NCI-H2171 (cell line): ENCODE measurements at regions not wholly inside any gene's neighbourhood (a gene's known extent, or its start where the extent isn't known, plus 50 kb on each side); places are given as distances from the start of the nearest gene placed in this dataset.

Source experiments
- DNase-seq: peaks from one replicate; lab custom pipeline; 2025; lab: John Stamatoyannopoulos, UW

- DNase-seq, result no peak
Measured at GRCh38 chr2:81942136-81942680, 1637.7 kb upstream of the LRRTM1 start.

DNA sequence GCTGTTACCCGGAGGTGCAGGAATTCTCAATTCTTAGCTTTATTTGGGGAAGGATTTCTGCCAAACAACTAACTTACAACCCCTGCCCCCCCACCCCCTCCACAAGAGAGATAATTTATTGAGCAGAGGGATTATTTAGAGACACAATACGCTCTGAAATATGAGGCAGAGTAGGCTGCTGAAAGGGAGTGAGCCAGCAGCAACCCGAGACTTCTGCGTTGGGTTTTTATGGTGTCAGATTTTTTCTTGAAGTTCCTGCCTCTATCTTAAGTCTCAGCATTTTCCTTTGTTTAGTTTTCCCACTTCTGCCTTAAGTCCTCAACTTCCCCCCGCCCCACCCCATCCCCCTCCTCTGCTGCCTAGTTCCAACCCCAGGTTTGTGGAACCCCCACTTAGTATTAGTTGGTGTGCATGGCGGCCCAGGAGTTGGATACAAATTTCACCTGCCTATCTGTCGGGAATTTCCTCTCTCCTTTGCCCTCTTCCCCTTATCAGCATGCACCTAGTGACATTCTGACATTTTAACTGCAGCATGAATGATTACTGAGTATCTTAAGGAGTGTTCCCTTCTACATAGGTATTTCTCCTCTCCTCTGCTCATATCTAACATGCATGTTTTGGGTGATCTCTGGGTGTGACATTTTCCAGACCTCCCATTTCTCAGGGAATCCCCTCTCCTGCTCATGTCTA lies 1635.9 kb upstream of the LRRTM1 start:
- DNase-seq, result no peak

DNA sequence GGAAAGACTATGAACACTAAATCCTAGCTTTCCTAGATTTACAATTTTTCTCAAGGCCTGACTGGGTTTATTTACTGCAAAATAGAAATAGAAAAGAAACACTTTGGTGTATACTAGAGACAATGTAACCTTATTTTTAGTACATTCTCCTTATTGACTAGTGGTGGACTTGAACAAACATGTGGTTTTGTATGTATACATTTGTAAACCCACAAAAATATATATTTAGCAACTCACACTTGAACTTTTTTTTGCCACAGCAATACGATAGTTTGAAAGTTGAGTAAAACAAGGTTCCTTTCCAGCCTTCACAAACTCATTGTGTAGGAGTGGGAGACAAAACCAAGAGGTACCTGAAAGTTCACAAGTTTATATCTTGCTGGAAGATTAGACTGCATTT lies 1633.4 kb upstream of the LRRTM1 start:
- no peak for DNase-seq

DNA sequence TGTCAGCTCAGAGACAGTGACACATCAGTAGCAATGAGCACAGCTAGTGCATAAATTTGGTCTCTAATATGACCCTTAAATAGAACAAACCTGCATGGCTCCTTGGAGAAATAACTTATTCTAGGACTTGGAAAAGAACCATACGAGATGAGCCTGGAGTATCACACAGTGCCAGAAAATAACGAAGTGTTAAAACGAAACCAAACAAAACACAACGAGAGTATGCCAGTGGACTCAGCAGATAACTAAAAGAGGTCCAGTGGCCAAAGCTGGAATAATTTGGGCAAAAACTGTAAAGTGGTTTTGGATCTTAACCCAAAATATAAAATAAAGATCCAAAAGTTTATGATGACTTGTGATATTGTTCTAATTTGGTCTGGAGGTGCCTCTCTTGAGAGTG lies 1599.0 kb upstream of the LRRTM1 start:
- no peak for DNase-seq

DNA sequence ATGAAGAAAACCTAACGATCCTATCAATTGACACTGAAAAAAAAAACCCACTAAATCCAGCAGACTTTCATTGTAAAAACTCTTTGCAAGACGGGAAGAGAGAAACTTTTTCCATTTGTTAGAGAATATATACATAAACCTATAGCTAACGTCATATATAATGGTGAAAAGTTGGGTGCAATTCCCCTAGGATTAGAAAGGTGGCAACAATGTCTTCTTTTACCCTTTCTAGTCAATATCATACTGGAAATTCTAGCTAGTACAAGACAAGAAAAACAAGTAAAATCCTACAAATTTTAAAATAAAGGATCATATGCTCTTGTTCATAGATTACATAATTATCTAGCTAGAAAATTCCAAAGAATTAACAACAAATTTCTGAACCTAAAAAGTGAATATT lies 1596.5 kb upstream of the LRRTM1 start:
- no peak for DNase-seq

DNA sequence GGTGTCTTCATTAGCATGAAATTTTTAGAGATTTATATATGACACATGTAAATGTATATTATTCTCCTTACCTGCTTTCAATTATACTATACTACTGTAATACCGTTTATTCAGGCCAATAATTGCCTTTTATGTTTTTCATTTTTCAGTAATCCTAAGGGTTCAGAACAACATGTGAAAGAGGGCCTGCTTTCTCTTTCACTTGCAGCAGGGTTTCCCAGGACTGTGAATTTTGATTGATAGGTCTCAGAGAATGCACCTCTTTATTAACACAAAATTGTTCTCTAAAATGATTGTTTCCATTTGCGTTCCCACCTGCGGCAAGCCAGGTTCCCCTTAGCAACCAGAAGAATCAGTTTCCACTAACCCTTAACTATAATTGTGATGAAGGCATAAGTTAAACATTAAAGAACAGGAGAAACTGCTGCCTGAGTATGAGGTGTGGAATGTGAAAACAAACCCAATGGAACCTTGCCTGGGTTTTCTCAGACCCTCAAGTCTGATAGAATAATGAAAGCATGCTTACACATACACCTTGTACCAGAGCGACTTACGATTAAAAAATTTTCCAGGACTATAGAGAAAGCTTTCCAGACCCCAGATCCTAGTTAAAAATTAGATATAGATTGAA lies 1591.2 kb upstream of the LRRTM1 start:
- DNase-seq, result no peak

DNA sequence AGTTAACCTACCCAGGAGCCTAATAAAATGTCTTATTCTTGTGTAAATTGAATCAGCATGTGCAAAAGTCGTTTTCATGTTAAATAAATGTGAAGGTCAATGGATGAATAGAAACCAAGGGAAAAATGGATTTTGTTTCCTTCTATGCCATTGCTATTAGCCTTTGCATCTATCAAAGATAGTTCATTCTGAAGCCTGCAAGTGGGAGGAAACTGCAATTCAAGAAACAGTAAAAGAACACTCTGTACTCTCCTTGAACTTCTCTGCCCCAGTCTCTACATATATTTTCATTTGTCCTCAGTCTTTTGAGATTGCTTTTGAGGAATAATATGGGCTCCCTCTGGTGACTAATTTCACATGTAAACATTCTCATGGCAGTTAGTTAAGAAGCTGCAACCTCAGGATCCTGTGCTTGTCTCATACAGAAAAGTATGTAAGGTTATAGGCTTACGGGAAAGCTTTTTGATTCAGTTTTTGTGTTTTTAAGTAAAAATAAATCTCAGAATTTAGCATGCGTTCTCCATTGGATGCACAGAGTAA lies 1590.0 kb upstream of the LRRTM1 start:
- no peak for DNase-seq

- no peak for DNase-seq
Measured at GRCh38 chr2:81876624-81877023, 1572.1 kb upstream of the LRRTM1 start.

DNA sequence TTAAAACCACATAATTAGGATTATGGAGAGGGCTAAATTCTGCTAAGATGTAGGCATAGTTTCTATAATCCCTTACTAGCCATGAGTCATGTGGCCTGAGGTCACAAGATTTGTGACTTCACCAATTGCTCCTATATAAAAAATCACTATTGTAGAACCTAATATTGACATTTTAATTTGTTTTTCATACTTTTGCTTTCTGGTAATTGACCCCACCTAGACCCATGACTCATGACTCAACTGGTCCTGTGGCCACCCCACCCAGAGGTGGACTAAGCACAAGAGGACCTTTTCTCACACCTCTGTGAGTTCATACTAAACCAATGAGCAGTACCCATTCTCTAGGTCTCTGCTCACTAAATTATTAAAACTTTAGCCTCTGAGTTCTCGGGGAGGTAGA lies 1567.5 kb upstream of the LRRTM1 start:
- no peak for DNase-seq

GRCh38 chr2:81870119-81870518 lies 1565.6 kb upstream of the LRRTM1 start:
- DNase-seq, result no peak

- no peak for DNase-seq
Measured at GRCh38 chr2:81858998-81859397, 1554.4 kb upstream of the LRRTM1 start.

DNA sequence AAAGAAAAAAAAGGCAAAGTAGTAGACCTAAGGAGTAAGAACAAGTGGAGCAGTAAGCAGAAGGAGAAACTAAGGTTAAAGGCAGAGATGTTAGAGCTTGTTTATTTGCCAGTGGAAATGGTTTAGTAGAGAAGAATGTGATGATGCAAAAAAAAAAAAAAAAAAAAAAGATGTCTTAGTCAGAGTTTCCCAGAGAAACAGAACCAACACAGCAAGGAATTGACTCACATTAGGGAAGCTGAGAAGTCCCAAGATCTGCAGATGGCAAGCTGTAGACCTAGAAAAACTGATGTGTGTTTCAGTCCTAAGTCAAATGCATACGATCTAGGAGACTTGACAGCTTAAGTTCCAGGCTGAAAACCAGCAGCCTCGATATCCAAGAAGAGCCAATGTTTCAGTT lies 1548.8 kb upstream of the LRRTM1 start:
- DNase-seq, result no peak

GRCh38 chr2:81852651-81853050 lies 1548.1 kb upstream of the LRRTM1 start:
- no peak for DNase-seq

GRCh38 chr2:81839780-81840179 lies 1535.2 kb upstream of the LRRTM1 start:
- no peak for DNase-seq

DNA sequence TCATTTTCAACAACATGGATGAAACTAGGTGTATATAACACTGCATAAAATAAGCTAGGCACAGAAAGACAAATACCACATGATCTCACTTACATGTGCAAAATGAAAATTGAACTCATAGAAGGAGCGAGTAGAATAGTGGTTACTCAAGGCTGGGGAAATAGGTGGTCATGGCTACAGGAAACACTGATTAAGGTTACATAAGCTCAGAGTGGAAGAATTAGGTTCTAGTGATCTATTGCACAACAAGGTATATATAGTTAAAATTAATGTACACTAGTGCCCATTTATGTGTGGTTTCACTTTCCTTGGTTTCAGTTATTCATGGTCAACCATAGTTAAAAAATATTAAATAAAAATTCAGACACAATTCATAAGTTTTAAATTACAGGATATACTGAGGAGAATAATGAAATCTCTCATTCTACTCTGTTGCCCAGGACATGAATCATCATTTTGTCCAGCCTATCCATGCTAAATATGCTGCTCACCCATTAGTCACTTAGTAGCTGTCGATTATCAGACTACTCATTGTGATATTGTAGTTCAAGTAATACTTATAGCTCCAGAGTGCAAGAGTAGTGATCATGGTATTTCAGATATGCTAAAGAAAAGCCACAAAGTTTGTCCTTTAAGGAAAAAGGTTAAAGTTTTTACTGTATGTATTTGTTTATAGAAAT lies 1530.9 kb upstream of the LRRTM1 start:
- no peak for DNase-seq

GRCh38 chr2:81786811-81787210 lies 1482.3 kb upstream of the LRRTM1 start:
- DNase-seq, result no peak

GRCh38 chr2:81767187-81767912 lies 1462.8 kb upstream of the LRRTM1 start:
- no peak for DNase-seq

GRCh38 chr2:81747481-81748070 lies 1443.0 kb upstream of the LRRTM1 start:
- DNase-seq, result no peak

DNA sequence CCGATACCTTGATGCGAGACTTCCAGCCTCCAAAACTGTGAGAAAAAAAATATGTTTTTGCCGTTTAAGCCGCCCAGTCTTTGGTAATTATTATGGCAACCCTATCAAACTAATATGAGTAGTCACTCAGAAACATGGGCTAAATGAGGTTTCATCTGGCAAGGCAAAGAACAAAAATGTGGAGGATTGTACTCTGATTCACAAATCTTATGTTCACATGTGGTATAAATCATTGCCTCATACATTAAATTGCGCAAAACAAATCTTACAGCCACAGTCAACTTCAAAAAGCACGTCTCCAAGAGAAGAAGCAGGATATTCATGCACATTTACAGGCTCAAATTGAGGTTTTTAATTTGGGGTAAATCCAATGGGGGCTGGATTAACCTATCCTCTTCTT lies 1435.4 kb upstream of the LRRTM1 start:
- no peak for DNase-seq

DNA sequence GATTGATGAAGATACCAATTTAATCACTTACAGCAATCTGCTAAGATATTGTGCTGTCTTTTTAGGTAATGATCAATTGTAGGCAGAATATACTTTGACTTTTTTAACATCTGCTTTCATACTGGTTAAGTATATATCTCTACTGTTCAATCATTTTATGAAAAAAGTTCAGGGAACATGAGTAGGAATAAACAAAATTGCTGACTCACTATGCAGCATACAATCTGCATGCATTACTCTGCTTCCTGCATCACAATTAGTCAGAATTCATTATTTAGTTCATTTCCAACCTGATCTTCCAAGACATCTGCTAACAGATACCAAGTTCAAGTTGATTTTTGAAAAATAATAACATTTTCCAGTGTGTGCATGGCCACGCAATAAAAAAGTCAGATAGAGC lies 1430.4 kb upstream of the LRRTM1 start:
- DNase-seq, result no peak

DNA sequence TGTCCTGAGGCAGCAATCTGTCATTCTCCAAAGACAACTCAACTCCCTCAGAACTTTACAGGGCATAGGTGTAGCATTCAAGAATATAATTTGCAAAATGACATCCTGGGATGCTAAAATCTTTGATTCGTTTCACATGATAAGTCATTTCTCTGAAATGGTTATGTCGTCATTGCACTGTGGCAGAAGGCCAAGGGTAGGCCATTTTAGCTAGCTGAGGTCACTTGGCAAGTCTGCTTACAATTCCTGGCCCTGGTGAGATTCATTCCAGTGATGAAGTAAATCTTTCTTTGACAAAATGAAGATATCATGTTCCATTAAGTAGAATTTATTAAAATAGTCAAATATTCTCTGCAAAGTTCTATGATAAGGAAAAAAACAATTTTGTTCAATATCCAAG lies 1410.3 kb upstream of the LRRTM1 start:
- no peak for DNase-seq

DNA sequence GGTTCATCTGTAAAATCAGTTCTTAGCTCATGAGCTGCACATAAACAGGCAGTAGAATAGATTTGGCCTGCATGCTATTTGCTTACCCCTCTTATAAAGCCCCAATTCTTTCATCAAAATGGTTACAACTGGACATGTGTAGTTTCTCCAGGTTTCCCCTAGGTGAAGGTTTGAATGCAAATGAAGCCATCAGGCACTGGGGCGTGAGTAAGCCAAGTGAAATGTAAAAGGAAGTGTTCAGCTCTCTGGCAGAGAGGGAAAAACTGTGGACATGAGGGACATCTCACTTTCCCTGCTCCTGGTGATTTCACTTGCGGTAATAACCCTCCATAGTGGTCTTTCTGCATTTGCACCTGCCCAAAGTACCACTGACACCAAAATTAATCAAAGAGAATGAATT lies 1402.3 kb upstream of the LRRTM1 start:
- no peak for DNase-seq
